H9 (cell line): ENCODE measurements at regions not wholly inside any gene's neighbourhood (a gene's known extent, or its start where the extent isn't known, plus 50 kb on each side); places are given as distances from the start of the nearest gene placed in this dataset.

Source experiments
- DNase-seq: peaks from one replicate; pipeline ENCODE4 v3.0.0-alpha.2; 2017
- H2AFZ ChIP-seq: one replicate; pipeline ENCODE4 v1.6.1; 2013; ENCODE audit warnings: mild to moderate bottlenecking, low read length, control low read depth, moderate library complexity
- H2AK5ac ChIP-seq: 2 replicates; pipeline ENCODE4 v1.6.1; 2013; ENCODE audit warnings: low read length, control low read depth, mixed read lengths; ENCODE audit not compliant: insufficient read length
- H2BK120ac ChIP-seq: one replicate; pipeline ENCODE4 v1.6.1; 2013; ENCODE audit warnings: low read depth, mild to moderate bottlenecking, low read length, control low read depth, inconsistent platforms; ENCODE audit not compliant: poor library complexity, severe bottlenecking
- H2BK12ac ChIP-seq: 2 replicates; pipeline ENCODE4 v1.6.1; 2013; ENCODE audit warnings: low read length, control low read depth, mixed read lengths, low read depth; ENCODE audit not compliant: insufficient read length
- H2BK15ac ChIP-seq: 2 replicates; pipeline ENCODE4 v1.6.1; 2013; ENCODE audit warnings: low read depth, low read length, control low read depth
- H2BK20ac ChIP-seq: one replicate; pipeline ENCODE4 v1.6.1; 2013; ENCODE audit warnings: low read depth, mild to moderate bottlenecking, low read length, control low read depth, inconsistent platforms; ENCODE audit not compliant: poor library complexity, severe bottlenecking
- H2BK5ac ChIP-seq: 2 replicates; pipeline ENCODE4 v1.6.1; 2013; ENCODE audit warnings: low read length, control low read depth, mixed read lengths; ENCODE audit not compliant: insufficient read length
- H3K14ac ChIP-seq: 2 replicates; pipeline ENCODE4 v1.6.1; 2013; ENCODE audit warnings: low read length, control low read depth; ENCODE audit not compliant: insufficient read depth
- H3K18ac ChIP-seq: 2 replicates; pipeline ENCODE4 v1.6.1; 2013; ENCODE audit warnings: low read depth, mild to moderate bottlenecking, mixed read lengths, low read length, control low read depth; ENCODE audit not compliant: insufficient read length
- H3K23ac ChIP-seq: 2 replicates; pipeline ENCODE4 v1.6.1; 2013; ENCODE audit warnings: low read length, control low read depth, mixed read lengths, low read depth; ENCODE audit not compliant: insufficient read length
- H3K23me2 ChIP-seq: 2 replicates; pipeline ENCODE4 v1.6.1; 2013; ENCODE audit warnings: low read depth, mild to moderate bottlenecking, mixed read lengths, low read length, control low read depth; ENCODE audit not compliant: insufficient read length, poor library complexity, severe bottlenecking
- H3K27ac ChIP-seq: 2 replicates; pipeline ENCODE4 v1.5.1; 2013; ENCODE audit warnings: low read length, control low read depth, mixed read lengths, low read depth; ENCODE audit not compliant: insufficient read length
- H3K27me3 ChIP-seq: 2 replicates; pipeline ENCODE4 v1.6.1; 2013; ENCODE audit warnings: low read length, control low read depth, inconsistent platforms; ENCODE audit not compliant: insufficient read depth
- H3K4ac ChIP-seq: 2 replicates; pipeline ENCODE4 v1.6.1; 2013; ENCODE audit warnings: low read depth, mild to moderate bottlenecking, control low read depth, inconsistent platforms, low read length, moderate library complexity
- H3K4me1 ChIP-seq: 2 replicates; pipeline ENCODE4 v1.6.1; 2013; ENCODE audit warnings: low read length, control low read depth, inconsistent platforms; ENCODE audit not compliant: insufficient read depth
- H3K4me2 ChIP-seq: 2 replicates; pipeline ENCODE4 v1.6.1; 2013; ENCODE audit warnings: low read length, control low read depth, mixed read lengths; ENCODE audit not compliant: insufficient read length, insufficient read depth
- H3K56ac ChIP-seq: 2 replicates; pipeline ENCODE4 v1.6.1; 2013; ENCODE audit warnings: low read depth, mild to moderate bottlenecking, mixed read lengths, low read length, control low read depth; ENCODE audit not compliant: insufficient read length
- H3K79me1 ChIP-seq: 2 replicates; pipeline ENCODE4 v1.6.1; 2013; ENCODE audit warnings: low read depth, mild to moderate bottlenecking, moderate library complexity, low read length, control low read depth, inconsistent platforms; ENCODE audit not compliant: insufficient read depth, poor library complexity, severe bottlenecking
- H3K79me2 ChIP-seq: 2 replicates; pipeline ENCODE4 v1.6.1; 2013; ENCODE audit warnings: low read length, control low read depth, inconsistent platforms; ENCODE audit not compliant: insufficient read depth
- H3K9ac ChIP-seq: 2 replicates; pipeline ENCODE4 v1.6.1; 2013; ENCODE audit warnings: low read length, control low read depth, mixed read lengths; ENCODE audit not compliant: insufficient read length; ENCODE audit errors: extremely low read depth
- H3K9me3 ChIP-seq: one replicate; pipeline ENCODE4 v1.6.1; 2013; ENCODE audit warnings: low read depth, low read length, inconsistent platforms; ENCODE audit not compliant: control insufficient read depth
- H3T11ph ChIP-seq: one replicate; pipeline ENCODE4 v1.6.1; 2013; ENCODE audit warnings: mild to moderate bottlenecking, low read length, control low read depth, inconsistent platforms
- H4K20me1 ChIP-seq: one replicate; pipeline ENCODE4 v1.6.1; 2013; ENCODE audit not compliant: control insufficient read depth, insufficient read length, insufficient read depth
- H4K5ac ChIP-seq: 2 replicates; pipeline ENCODE4 v1.6.1; 2013; ENCODE audit warnings: low read depth, mild to moderate bottlenecking, mixed read lengths, low read length, control low read depth; ENCODE audit not compliant: insufficient read length
- H4K8ac ChIP-seq: replicated peaks from 2 replicates; pipeline ENCODE4 v1.6.1; 2013; ENCODE audit warnings: low read length, control low read depth, mixed read lengths, low read depth; ENCODE audit not compliant: insufficient read length
- H4K91ac ChIP-seq: 2 replicates; pipeline ENCODE4 v1.6.1; 2013; ENCODE audit warnings: low read depth, mild to moderate bottlenecking, moderate library complexity, mixed read lengths, low read length, control low read depth; ENCODE audit not compliant: insufficient read length
- H3K27ac Mint-ChIP-seq, 3 experiments: 2 replicates in 2 of 3; 3 replicates in 1 of 3; pipeline ENCODE4 v1.8.0; 2020 to 2021; ENCODE audit warnings: mixed read lengths in 3 of 3, mild to moderate bottlenecking in 1 of 3, moderate library complexity in 1 of 3
- H3K27me3 Mint-ChIP-seq: 2 replicates; pipeline ENCODE4 v1.8.0; 2021; ENCODE audit warnings: low read depth, mild to moderate bottlenecking, moderate library complexity, mixed read lengths
- H3K36me3 Mint-ChIP-seq, 3 experiments: 2 replicates in 2 of 3; 3 replicates in 1 of 3; pipeline ENCODE4 v1.8.0; 2020 to 2021; ENCODE audit warnings: low read depth in 3 of 3, mixed read lengths in 3 of 3; ENCODE audit not compliant: insufficient read depth in 1 of 3
- H3K4me1 Mint-ChIP-seq, 2 experiments: 2 replicates each; pipeline ENCODE4 v1.8.0; 2020; ENCODE audit warnings: mixed read lengths in 2 of 2
- H3K4me3 Mint-ChIP-seq, 2 experiments: 2 replicates in 1 of 2; 3 replicates in 1 of 2; pipeline ENCODE4 v1.8.0; 2020 to 2021; ENCODE audit warnings: mild to moderate bottlenecking in 2 of 2, mixed read lengths in 2 of 2, moderate library complexity in 1 of 2
- H3K9me3 Mint-ChIP-seq, 2 experiments: 2 replicates in 1 of 2; 3 replicates in 1 of 2; pipeline ENCODE4 v1.8.0; 2020; ENCODE audit warnings: mild to moderate bottlenecking in 2 of 2, mixed read lengths in 2 of 2, moderate library complexity in 1 of 2
- WGBS: extraction: QIAGEN DNeasy Blood & Tissue Kit; methylation state at CpG from one replicate; pipeline ENCODE4 v1.1.7; 2013; ENCODE audit warnings: missing lambda C conversion rate, low lambda C conversion rate, mixed read lengths; ENCODE audit not compliant: insufficient read length; ENCODE audit errors: extremely low coverage; 5-methylcytosine and 5-hydroxymethylcytosine counted together
- TF ChIP-seq, protein P1 (sequence below): fragments of 200-600 bp; sonication (generic); conservative IDR thresholded peaks from 3 replicates; pipeline ENCODE4 v1.8.0; 2021; ENCODE audit warnings: antibody characterized with exemption, mild to moderate bottlenecking

- Histone ChIP-seq H2AFZ (no peak overlapping the region), H2BK12ac (no peak overlapping the region)
- peaks cover 26 to 28% of the 10 kb centered on the region in 2 experiments for H3K4me1 Mint-ChIP-seq
Measured at GRCh38 chr12:91384806-91385205, 202.2 kb upstream of the DCN start.

More at GRCh38 chr12:91384806-91385205, 202.2 kb upstream of the DCN start:
- no peak for DNase-seq
- Histone ChIP-seq H3K27ac (no peak overlapping the region), H4K8ac (no peak overlapping the region), H4K5ac (no peak overlapping the region), H2AK5ac (no peak overlapping the region), H3K23ac (no peak overlapping the region), H3K4me1 (peaks cover 3% of the 10 kb centered on the region; the same call in 1 of the 2 replicates), H3K79me1 (no peaks in the 10 kb centered on the region), H3K23me2 (no peaks in the 10 kb centered on the region), H4K20me1 (no peaks in the 10 kb centered on the region), H3K9ac (no peak overlapping the region), H3K9me3 (peaks cover 2% of the 10 kb centered on the region), H2BK5ac (no peak overlapping the region), H3K14ac (no peak overlapping the region), H2BK15ac (no peak overlapping the region), H3K56ac (no peak overlapping the region), H3K79me2 (no peaks in the 10 kb centered on the region), H2BK120ac (no peak overlapping the region), H2BK20ac (no peak overlapping the region), H3K27me3 (no peaks in the 10 kb centered on the region), H3K4me2 (no peak overlapping the region), H3K18ac (no peak overlapping the region), H3K4ac (no peak overlapping the region), H4K91ac (no peak overlapping the region), H3T11ph (no peak overlapping the region)
- Mint-ChIP-seq H3K4me3 (no peak overlapping the region), H3K9me3 (no peaks in the 10 kb centered on the region), H3K27ac (no peak overlapping the region), H3K27me3 (no peaks in the 10 kb centered on the region; the same call in 1 of the 2 replicates), H3K36me3 (peaks cover 0 to 1% (median 0%) of the 10 kb centered on the region in 3 experiments; a peak in 1 of 7 replicates)
- TF ChIP-seq, protein P1, sequence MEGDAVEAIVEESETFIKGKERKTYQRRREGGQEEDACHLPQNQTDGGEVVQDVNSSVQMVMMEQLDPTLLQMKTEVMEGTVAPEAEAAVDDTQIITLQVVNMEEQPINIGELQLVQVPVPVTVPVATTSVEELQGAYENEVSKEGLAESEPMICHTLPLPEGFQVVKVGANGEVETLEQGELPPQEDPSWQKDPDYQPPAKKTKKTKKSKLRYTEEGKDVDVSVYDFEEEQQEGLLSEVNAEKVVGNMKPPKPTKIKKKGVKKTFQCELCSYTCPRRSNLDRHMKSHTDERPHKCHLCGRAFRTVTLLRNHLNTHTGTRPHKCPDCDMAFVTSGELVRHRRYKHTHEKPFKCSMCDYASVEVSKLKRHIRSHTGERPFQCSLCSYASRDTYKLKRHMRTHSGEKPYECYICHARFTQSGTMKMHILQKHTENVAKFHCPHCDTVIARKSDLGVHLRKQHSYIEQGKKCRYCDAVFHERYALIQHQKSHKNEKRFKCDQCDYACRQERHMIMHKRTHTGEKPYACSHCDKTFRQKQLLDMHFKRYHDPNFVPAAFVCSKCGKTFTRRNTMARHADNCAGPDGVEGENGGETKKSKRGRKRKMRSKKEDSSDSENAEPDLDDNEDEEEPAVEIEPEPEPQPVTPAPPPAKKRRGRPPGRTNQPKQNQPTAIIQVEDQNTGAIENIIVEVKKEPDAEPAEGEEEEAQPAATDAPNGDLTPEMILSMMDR = no peak
- no CpG with 5 or more reads among the region's 2 CpGs for WGBS
